ENCODE measurements at regions not wholly inside any gene's neighbourhood (a gene's known extent, or its start where the extent isn't known, plus 50 kb on each side); places are given as distances from the start of the nearest gene placed in this dataset.

DNA sequence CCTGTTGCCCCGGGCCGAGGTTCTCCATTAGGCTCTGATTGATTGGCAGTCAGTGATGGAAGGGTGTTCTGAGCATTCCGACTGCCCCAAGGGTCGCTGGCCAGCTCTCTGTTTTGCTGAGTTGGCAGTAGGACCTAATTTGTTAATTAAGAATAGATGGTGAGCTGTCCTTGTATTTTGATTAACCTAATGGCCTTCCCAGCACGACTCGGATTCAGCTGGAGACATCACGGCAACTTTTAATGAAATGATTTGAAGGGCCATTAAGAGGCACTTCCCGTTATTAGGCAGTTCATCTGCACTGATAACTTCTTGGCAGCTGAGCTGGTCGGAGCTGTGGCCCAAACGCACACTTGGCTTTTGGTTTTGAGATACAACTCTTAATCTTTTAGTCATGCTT lies 74.2 kb downstream of the HAPSTR1 start:
- TF ChIP-seq, protein P1, sequence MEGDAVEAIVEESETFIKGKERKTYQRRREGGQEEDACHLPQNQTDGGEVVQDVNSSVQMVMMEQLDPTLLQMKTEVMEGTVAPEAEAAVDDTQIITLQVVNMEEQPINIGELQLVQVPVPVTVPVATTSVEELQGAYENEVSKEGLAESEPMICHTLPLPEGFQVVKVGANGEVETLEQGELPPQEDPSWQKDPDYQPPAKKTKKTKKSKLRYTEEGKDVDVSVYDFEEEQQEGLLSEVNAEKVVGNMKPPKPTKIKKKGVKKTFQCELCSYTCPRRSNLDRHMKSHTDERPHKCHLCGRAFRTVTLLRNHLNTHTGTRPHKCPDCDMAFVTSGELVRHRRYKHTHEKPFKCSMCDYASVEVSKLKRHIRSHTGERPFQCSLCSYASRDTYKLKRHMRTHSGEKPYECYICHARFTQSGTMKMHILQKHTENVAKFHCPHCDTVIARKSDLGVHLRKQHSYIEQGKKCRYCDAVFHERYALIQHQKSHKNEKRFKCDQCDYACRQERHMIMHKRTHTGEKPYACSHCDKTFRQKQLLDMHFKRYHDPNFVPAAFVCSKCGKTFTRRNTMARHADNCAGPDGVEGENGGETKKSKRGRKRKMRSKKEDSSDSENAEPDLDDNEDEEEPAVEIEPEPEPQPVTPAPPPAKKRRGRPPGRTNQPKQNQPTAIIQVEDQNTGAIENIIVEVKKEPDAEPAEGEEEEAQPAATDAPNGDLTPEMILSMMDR (IDR thresholded peaks at IDR 0.05) = no peak
- no peak for TF ChIP-seq POLR2A (IDR thresholded peaks at IDR 0.05)

All from uterus (tissue), 2 donors.